SJSA1 (cell line): ENCODE measurements at regions not wholly inside any gene's neighbourhood (a gene's known extent, or its start where the extent isn't known, plus 50 kb on each side); places are given as distances from the start of the nearest gene placed in this dataset.

Experiments used
- DNase-seq, 2 experiments: peaks; one replicate each; pipeline ENCODE4 v3.0.0-alpha.2; 2015 to 2020; ENCODE audit warnings: low spot score in 2 of 2, low read depth in 1 of 2
- H3K27ac ChIP-seq: fragments of 250-450 bp; sonication (Bioruptor Pico); 2 replicates; pipeline ENCODE4 v1.5.1; 2020; ENCODE audit warnings: mild to moderate bottlenecking, moderate library complexity
- H3K27me3 ChIP-seq: fragments of 250-450 bp; sonication (Bioruptor Pico); replicated peaks from 2 replicates; pipeline ENCODE4 v1.5.1; 2020; ENCODE audit warnings: mild to moderate bottlenecking, moderate library complexity
- H3K36me3 ChIP-seq: fragments of 250-450 bp; sonication (Bioruptor Pico); 2 replicates; pipeline ENCODE4 v1.5.1; 2020; ENCODE audit warnings: mild to moderate bottlenecking
- H3K4me1 ChIP-seq: fragments of 250-450 bp; sonication (Bioruptor Pico); replicated peaks from 2 replicates; pipeline ENCODE4 v1.6.1; 2021; ENCODE audit warnings: mild to moderate bottlenecking
- H3K4me3 ChIP-seq: fragments of 250-450 bp; sonication (Bioruptor Pico); 2 replicates; pipeline ENCODE4 v1.5.1; 2020; ENCODE audit warnings: mild to moderate bottlenecking
- H3K9me3 ChIP-seq: fragments of 250-450 bp; sonication (Bioruptor Pico); replicated peaks from 2 replicates; pipeline ENCODE4 v1.5.1; 2020; ENCODE audit warnings: mild to moderate bottlenecking

- peak overlapping the region; percentile 88 for H3K4me3 ChIP-seq
- no peak for DNase-seq
- peak overlapping the region; percentile 92 for H3K27ac ChIP-seq
- H3K4me1 ChIP-seq, result peaks cover 83% of the 10 kb centered on the region
- H3K36me3 ChIP-seq, result peaks cover 100% of the 10 kb centered on the region
- no peaks in the 10 kb centered on the region for H3K9me3 ChIP-seq
- 0 out of 2 replicates have a peak, but pooled peaks cover 4% of the 10 kb centered on the region for H3K27me3 ChIP-seq
Measured at GRCh38 chr22:46087336-46087690, 63.0 kb upstream of the PPARA start.

- H3K9me3 ChIP-seq, result no peaks in the 10 kb centered on the region
- H3K27me3 ChIP-seq, result 0 out of 2 replicates have a peak, but pooled peaks cover 4% of the 10 kb centered on the region
- H3K4me1 ChIP-seq, result peaks cover 82% of the 10 kb centered on the region
- H3K4me3 ChIP-seq, result peak overlapping the region; percentile 88
- H3K27ac ChIP-seq, result peak overlapping the region; percentile 92
- peak; percentile 89 to 91 for DNase-seq
- H3K36me3 ChIP-seq, result peaks cover 100% of the 10 kb centered on the region
Measured at GRCh38 chr22:46087816-46088277, 62.5 kb upstream of the PPARA start.

- H3K36me3 ChIP-seq, result peaks cover 100% of the 10 kb centered on the region
- no peaks in the 10 kb centered on the region for H3K9me3 ChIP-seq
- H3K27ac ChIP-seq, result peak overlapping the region; percentile 37; the same call in 1 of the 2 replicates
- peak in 1 of 2 experiments; percentile 45 for DNase-seq
- no peak overlapping the region for H3K4me3 ChIP-seq
- H3K27me3 ChIP-seq, result no peaks in the 10 kb centered on the region
- H3K4me1 ChIP-seq, result peaks cover 73% of the 10 kb centered on the region
Measured at GRCh38 chr22:46088541-46089311, 61.6 kb upstream of the PPARA start.

- Histone ChIP-seq H3K36me3 (peaks cover 100% of the 10 kb centered on the region), H3K4me1 (peaks cover 65% of the 10 kb centered on the region), H3K27me3 (no peaks in the 10 kb centered on the region), H3K9me3 (no peaks in the 10 kb centered on the region), H3K27ac (no peak overlapping the region), H3K4me3 (no peak overlapping the region)
- no peak for DNase-seq
Measured at GRCh38 chr22:46089426-46090035, 60.8 kb upstream of the PPARA start.

GRCh38 chr22:46090036-46090591, 60.2 kb upstream of the PPARA start:
- DNase-seq, result no peak
- Histone ChIP-seq H3K9me3 (no peaks in the 10 kb centered on the region), H3K4me3 (no peak overlapping the region), H3K27ac (peak overlapping the region; percentile 19; the same call in 1 of the 2 replicates), H3K36me3 (peaks cover 99% of the 10 kb centered on the region), H3K4me1 (peaks cover 59% of the 10 kb centered on the region), H3K27me3 (no peaks in the 10 kb centered on the region)

- Histone ChIP-seq H3K4me3 (no peak overlapping the region), H3K9me3 (no peaks in the 10 kb centered on the region), H3K27me3 (no peaks in the 10 kb centered on the region), H3K36me3 (peaks cover 93% of the 10 kb centered on the region), H3K27ac (peak overlapping the region; percentile 19; the same call in 1 of the 2 replicates), H3K4me1 (peaks cover 53% of the 10 kb centered on the region)
- DNase-seq, result no peak
Measured at GRCh38 chr22:46090631-46091201, 59.6 kb upstream of the PPARA start.

GRCh38 chr22:46091277-46091977, 58.9 kb upstream of the PPARA start:
- no peak overlapping the region for H3K27ac ChIP-seq
- H3K4me3 ChIP-seq, result no peak overlapping the region
- H3K4me1 ChIP-seq, result peaks cover 46% of the 10 kb centered on the region
- H3K27me3 ChIP-seq, result no peaks in the 10 kb centered on the region
- H3K36me3 ChIP-seq, result peaks cover 91% of the 10 kb centered on the region
- H3K9me3 ChIP-seq, result no peaks in the 10 kb centered on the region
- DNase-seq, result no peak

GRCh38 chr22:46092011-46092410, 58.3 kb upstream of the PPARA start:
- Histone ChIP-seq H3K27ac (no peak overlapping the region), H3K9me3 (no peaks in the 10 kb centered on the region), H3K4me3 (no peak overlapping the region), H3K4me1 (peaks cover 40% of the 10 kb centered on the region), H3K27me3 (no peaks in the 10 kb centered on the region), H3K36me3 (peaks cover 91% of the 10 kb centered on the region)
- no peak for DNase-seq

- Histone ChIP-seq H3K27ac (no peak overlapping the region), H3K4me3 (no peak overlapping the region), H3K27me3 (no peaks in the 10 kb centered on the region), H3K4me1 (peaks cover 32% of the 10 kb centered on the region), H3K9me3 (no peaks in the 10 kb centered on the region), H3K36me3 (peaks cover 91% of the 10 kb centered on the region)
- DNase-seq, result no peak
Measured at GRCh38 chr22:46092670-46093410, 57.5 kb upstream of the PPARA start.

GRCh38 chr22:46093796-46094195, 56.5 kb upstream of the PPARA start:
- H3K36me3 ChIP-seq, result peaks cover 91% of the 10 kb centered on the region
- H3K27ac ChIP-seq, result no peak overlapping the region
- no peaks in the 10 kb centered on the region for H3K27me3 ChIP-seq
- H3K9me3 ChIP-seq, result no peaks in the 10 kb centered on the region
- no peak overlapping the region for H3K4me3 ChIP-seq
- DNase-seq, result no peak
- peaks cover 22% of the 10 kb centered on the region for H3K4me1 ChIP-seq

- Histone ChIP-seq H3K4me3 (no peak overlapping the region), H3K27ac (no peak overlapping the region), H3K36me3 (peaks cover 91% of the 10 kb centered on the region), H3K27me3 (no peaks in the 10 kb centered on the region), H3K9me3 (no peaks in the 10 kb centered on the region), H3K4me1 (peaks cover 14% of the 10 kb centered on the region)
- no peak for DNase-seq
Measured at GRCh38 chr22:46094676-46095075, 55.6 kb upstream of the PPARA start.

- DNase-seq, result no peak
- H3K27me3 ChIP-seq, result no peaks in the 10 kb centered on the region
- H3K27ac ChIP-seq, result no peak overlapping the region
- H3K4me3 ChIP-seq, result no peak overlapping the region
- H3K36me3 ChIP-seq, result peaks cover 91% of the 10 kb centered on the region
- no peaks in the 10 kb centered on the region for H3K9me3 ChIP-seq
- no peaks in the 10 kb centered on the region; the same call in 1 of the 2 replicates for H3K4me1 ChIP-seq
Measured at GRCh38 chr22:46096051-46096450, 54.3 kb upstream of the PPARA start.

- H3K4me3 ChIP-seq, result no peak overlapping the region
- H3K27ac ChIP-seq, result no peak overlapping the region
- no peaks in the 10 kb centered on the region; the same call in 1 of the 2 replicates for H3K4me1 ChIP-seq
- no peaks in the 10 kb centered on the region for H3K9me3 ChIP-seq
- H3K36me3 ChIP-seq, result peaks cover 91% of the 10 kb centered on the region
- no peaks in the 10 kb centered on the region for H3K27me3 ChIP-seq
- no peak for DNase-seq
Measured at GRCh38 chr22:46096706-46097230, 53.6 kb upstream of the PPARA start.
